IMR-90 (cell line): ENCODE measurements at regions not wholly inside any gene's neighbourhood (a gene's known extent, or its start where the extent isn't known, plus 50 kb on each side); places are given as distances from the start of the nearest gene placed in this dataset.
A peak's percentile ranks its signal among the peaks of the same experiment; 100 is the strongest.

Experiments
- ATAC-seq: fragments of 200-7000 bp; cut with Tn5 transposase; 2 replicates; pipeline ENCODE4 v1.9.1; 2020; ENCODE audit warnings: low read depth, mild to moderate bottlenecking, moderate library complexity
- BruUV-seq: library from RNA; stranded (reverse); fragments of 400-500 nt; replicated peaks from 2 replicates; lab custom pipeline; 2021; lab: Mats Ljungman, UMichigan
- CTCF ChIA-PET: fragments of 300-600 bp; formaldehyde crosslinking; extraction: SDS; loops from one replicate; lab custom pipeline; 2021; ENCODE audit warnings: antibody characterized with exemption; lab: Yijun Ruan, JAX
- POLR2A ChIA-PET: fragments of 300-600 bp; sonication (Branson Sonifier 250); formaldehyde crosslinking; loops from one replicate; lab custom pipeline; 2022; ENCODE audit warnings: antibody characterized with exemption; ENCODE audit not compliant: unreplicated experiment; lab: Charles Lee
- DNase-seq: peaks from one replicate; pipeline ENCODE4 v3.0.0; 2013
- H2AFZ ChIP-seq: replicated peaks from 2 replicates; pipeline ENCODE3; 2013; ENCODE audit warnings: low read length, mild to moderate bottlenecking; ENCODE audit not compliant: poor library complexity
- H2AK5ac ChIP-seq: 2 replicates; pipeline ENCODE4 v1.6.1; 2013; ENCODE audit warnings: low read depth, low read length, inconsistent platforms
- H2AK9ac ChIP-seq: replicated peaks from 2 replicates; pipeline ENCODE3; 2013; ENCODE audit warnings: mild to moderate bottlenecking, low read depth, low read length, moderate library complexity; ENCODE audit not compliant: poor library complexity
- H2BK120ac ChIP-seq: 2 replicates; pipeline ENCODE4 v1.6.1; 2013; ENCODE audit warnings: low read depth, low read length, inconsistent platforms
- H2BK15ac ChIP-seq: 3 replicates; pipeline ENCODE4 v1.6.1; 2013; ENCODE audit warnings: low read depth, low read length, inconsistent platforms
- H2BK20ac ChIP-seq: 2 replicates; pipeline ENCODE4 v1.6.1; 2013; ENCODE audit warnings: low read depth, mild to moderate bottlenecking, inconsistent platforms, low read length, moderate library complexity
- H2BK5ac ChIP-seq: 2 replicates; pipeline ENCODE4 v1.6.1; 2013; ENCODE audit warnings: mild to moderate bottlenecking, low read depth, low read length, inconsistent platforms; ENCODE audit not compliant: poor library complexity, severe bottlenecking
- H3K14ac ChIP-seq: replicated peaks from 2 replicates; pipeline ENCODE4 v1.6.1; 2013; ENCODE audit warnings: low read depth, low read length, inconsistent platforms
- H3K18ac ChIP-seq: 2 replicates; pipeline ENCODE4 v1.6.1; 2013; ENCODE audit warnings: low read depth, low read length, control low read depth
- H3K23ac ChIP-seq: 2 replicates; pipeline ENCODE4 v1.6.1; 2013; ENCODE audit warnings: low read depth, low read length, inconsistent platforms
- H3K27ac ChIP-seq: 2 replicates; pipeline ENCODE4 v1.5.1; 2013; ENCODE audit warnings: mild to moderate bottlenecking, control low read depth, low read length; ENCODE audit not compliant: insufficient read depth
- H3K27me3 ChIP-seq: 2 replicates; pipeline ENCODE4 v1.6.1; 2013; ENCODE audit warnings: low read length; ENCODE audit not compliant: control insufficient read depth, insufficient read depth
- H3K36me3 ChIP-seq: 2 replicates; pipeline ENCODE4 v1.6.1; 2013; ENCODE audit warnings: low read length, mixed read lengths; ENCODE audit not compliant: control insufficient read depth, insufficient read depth
- H3K4ac ChIP-seq: 2 replicates; pipeline ENCODE4 v1.6.1; 2013; ENCODE audit warnings: low read depth, low read length, inconsistent platforms
- H3K4me1 ChIP-seq: 2 replicates; pipeline ENCODE4 v1.6.1; 2013; ENCODE audit warnings: low read length, mixed read lengths; ENCODE audit not compliant: control insufficient read depth, insufficient read depth
- H3K4me2 ChIP-seq: 2 replicates; pipeline ENCODE4 v1.6.1; 2013; ENCODE audit warnings: low read depth, mild to moderate bottlenecking, control low read depth, low read length, moderate library complexity
- H3K4me3 ChIP-seq: 2 replicates; pipeline ENCODE4 v1.5.1; 2013; ENCODE audit warnings: low read depth, mild to moderate bottlenecking, control low read depth, low read length, moderate library complexity; ENCODE audit not compliant: insufficient read depth
- H3K56ac ChIP-seq: 2 replicates; pipeline ENCODE4 v1.6.1; 2013; ENCODE audit warnings: low read length, inconsistent platforms; ENCODE audit not compliant: insufficient read depth; ENCODE audit errors: extremely low read depth
- H3K79me1 ChIP-seq, 2 experiments: 2 replicates each; pipeline ENCODE4 v1.6.1; 2013; ENCODE audit warnings: low read length in 2 of 2, inconsistent platforms in 1 of 2, low read depth in 1 of 2
- H3K9ac ChIP-seq: 2 replicates; pipeline ENCODE4 v1.6.1; 2013; ENCODE audit warnings: low read depth, low read length, control low read depth
- H3K9me1 ChIP-seq: 2 replicates; pipeline ENCODE4 v1.6.1; 2013; ENCODE audit warnings: low read length, inconsistent platforms; ENCODE audit not compliant: insufficient read depth
- H3K9me3 ChIP-seq: 2 replicates; pipeline ENCODE4 v1.6.1; 2013; ENCODE audit warnings: low read length; ENCODE audit not compliant: control insufficient read depth, insufficient read depth
- H4K20me1 ChIP-seq: 2 replicates; pipeline ENCODE4 v1.6.1; 2013; ENCODE audit warnings: low read length, inconsistent platforms; ENCODE audit not compliant: insufficient read depth
- H4K5ac ChIP-seq: 2 replicates; pipeline ENCODE4 v1.6.1; 2013; ENCODE audit warnings: mild to moderate bottlenecking, low read depth, low read length, control low read depth
- H4K8ac ChIP-seq, 2 experiments: 2 replicates each; pipeline ENCODE4 v1.6.1; 2013; ENCODE audit warnings: low read depth in 2 of 2, low read length in 2 of 2, control low read depth in 1 of 2, inconsistent platforms in 1 of 2
- H4K91ac ChIP-seq: 2 replicates; pipeline ENCODE4 v1.6.1; 2013; ENCODE audit warnings: low read depth, low read length, inconsistent platforms; ENCODE audit not compliant: insufficient read depth
- CHD1 ChIP-seq: IDR thresholded peaks from 2 replicates; pipeline ENCODE4 v1.6.1; 2012; ENCODE audit warnings: low read depth, low read length, improper control_type of control experiment
- CTCF ChIP-seq: conservative IDR thresholded peaks from 2 replicates; pipeline ENCODE4 v1.5.1; 2012; ENCODE audit warnings: mild to moderate bottlenecking, low read depth, low read length, improper control_type of control experiment
- MAFK ChIP-seq: IDR thresholded peaks from 2 replicates; pipeline ENCODE4 v1.6.1; 2012; ENCODE audit warnings: low read depth, low read length, improper control_type of control experiment
- MXI1 ChIP-seq: IDR thresholded peaks from 2 replicates; pipeline ENCODE4 v1.6.1; 2012; ENCODE audit warnings: low read depth, mild to moderate bottlenecking, low read length, moderate library complexity, borderline replicate concordance
- RAD21 ChIP-seq: IDR thresholded peaks from 2 replicates; pipeline ENCODE4 v1.6.1; 2012; ENCODE audit warnings: low read length, improper control_type of control experiment
- RFX5 ChIP-seq: IDR thresholded peaks from 2 replicates; pipeline ENCODE4 v1.8.0; 2012; ENCODE audit warnings: low read depth, mild to moderate bottlenecking, low read length, moderate library complexity
- WGBS, 2 experiments: methylation state at CpG; one replicate each; pipeline versions ENCODE4 v1.1.5 to v1.1.7; 2013; ENCODE audit warnings: missing lambda C conversion rate in 2 of 2; ENCODE audit not compliant: insufficient read length in 1 of 2; ENCODE audit errors: extremely low coverage in 2 of 2; 5-methylcytosine and 5-hydroxymethylcytosine counted together
- dilution Hi-C: fragments of 300-500 bp; cut with HindIII; formaldehyde crosslinking; loops from one replicate; pipeline ENCODE4 v1.14.3; 2018; ENCODE audit warnings: low sequenced_read_pairs; ENCODE audit not compliant: unreplicated experiment
- in situ Hi-C: fragments of 300-500 bp; cut with MboI; formaldehyde crosslinking; loops from 3 replicates; pipeline ENCODE4 v1.14.3; 2019; ENCODE audit warnings: low sequenced_read_pairs, inconsistent platforms, mixed read lengths
- intact Hi-C: fragments of 100-400 bp; cut with micrococcal nuclease; formaldehyde crosslinking; loops from 2 replicates; pipeline ENCODE4 v1.10.0; 2022

- Histone ChIP-seq H3K4ac (no peak overlapping the region), H2AK5ac (no peak overlapping the region), H3K4me1 (no peaks in the 10 kb centered on the region), H2AK9ac (peak overlapping the region; percentile 42), H3K9me3 (no peaks in the 10 kb centered on the region; the same call in none of the 2 replicates), H3K18ac (no peak overlapping the region), H2BK5ac (no peak overlapping the region), H3K27me3 (no peaks in the 10 kb centered on the region), H3K79me1 (no peaks in the 10 kb centered on the region), H2BK20ac (no peak overlapping the region), H4K5ac (no peak overlapping the region), H3K9ac (no peak overlapping the region), H3K4me3 (no peak overlapping the region), H3K14ac (no peak overlapping the region), H3K9me1 (no peaks in the 10 kb centered on the region), H3K27ac (no peak overlapping the region), H2AFZ (peak overlapping the region; percentile 11), H2BK120ac (no peak overlapping the region), H3K36me3 (no peaks in the 10 kb centered on the region), H3K56ac (no peak overlapping the region), H4K91ac (no peak overlapping the region), H2BK15ac (no peak overlapping the region), H3K23ac (no peak overlapping the region), H3K4me2 (no peak overlapping the region), H4K8ac (no peak overlapping the region), H4K20me1 (no peaks in the 10 kb centered on the region)
- TF ChIP-seq RFX5: no peak
- no peak for TF ChIP-seq RAD21
- no peak for TF ChIP-seq CHD1
- no peak for TF ChIP-seq MAFK
- no peak for TF ChIP-seq CTCF
- no peak for TF ChIP-seq MXI1
- BruUV-seq: no TSS peak
- intact Hi-C loops: no loop called here
- ChIA-PET POLR2A (no interaction called here), CTCF (no interaction called here)
- in situ Hi-C loops: no loop called here
- 28% methylated on average over 33 of the region's 46 CpGs; no CpG with 5 or more reads in 1 of the 2 experiments for whole genome bisulfite sequencing, 2 experiments
- dilution Hi-C loops: no loop called here
- no peak for DNase-seq
- no peak for ATAC-seq
Observed at GRCh38 chr2:128901572-128902391, 583.1 kb upstream of the HS6ST1 start.
